ENCODE measurements at regions not wholly inside any gene's neighbourhood (a gene's known extent, or its start where the extent isn't known, plus 50 kb on each side); places are given as distances from the start of the nearest gene placed in this dataset.

- TF ChIP-seq CTCF (IDR thresholded peaks at IDR 0.05) (no peak), POLR2A (IDR thresholded peaks at IDR 0.05) (no peak)
These were observed 172.7 kb downstream of the TRIM33 start for GRCh38 chr1:114338191-114338890.

Data from esophagus squamous epithelium (tissue), 4 donors.